ENCODE measurements at regions not wholly inside any gene's neighbourhood (a gene's known extent, or its start where the extent isn't known, plus 50 kb on each side); places are given as distances from the start of the nearest gene placed in this dataset.

GRCh38 chr9:113787871-113788270 is 88.2 kb upstream of the ZNF618 start:
- TF ChIP-seq POLR2A (IDR thresholded peaks at IDR 0.05; ENCODE audit: low read depth, low read length) = no peak
- TF ChIP-seq CTCF (conservative IDR thresholded peaks at IDR 0.05; ENCODE audit: low read depth, low read length) = no peak
- TF ChIP-seq ELK1 (IDR thresholded peaks at IDR 0.05; ENCODE audit: borderline replicate concordance, low read depth, low read length) = no peak
- no peak for TF ChIP-seq BHLHE40 (IDR thresholded peaks at IDR 0.05; ENCODE audit: low read depth, low read length)
- no peak for TF ChIP-seq NFE2L2 (IDR thresholded peaks at IDR 0.05; ENCODE audit: low read depth, low read length)

All from IMR-90 (cell line).